ENCODE measurements at regions not wholly inside any gene's neighbourhood (a gene's known extent, or its start where the extent isn't known, plus 50 kb on each side); places are given as distances from the start of the nearest gene placed in this dataset.

DNA sequence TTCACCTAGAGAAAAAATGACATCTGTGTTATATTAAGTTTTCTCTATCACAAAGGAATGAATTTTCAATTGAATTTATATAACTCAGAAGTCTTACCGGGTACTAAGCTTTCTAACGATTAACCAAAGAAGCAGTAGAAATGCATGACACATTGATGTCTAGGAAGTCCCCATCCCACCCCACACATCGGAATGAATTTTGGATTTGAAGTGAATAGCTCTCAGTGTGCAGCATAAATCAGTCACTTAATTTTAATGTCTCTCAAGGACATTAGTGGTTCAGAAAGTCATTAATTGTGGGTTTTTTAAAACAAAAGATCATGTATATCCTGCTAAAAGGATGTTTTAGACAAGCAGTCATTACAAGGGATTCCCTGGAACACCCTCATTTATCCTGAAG lies 141.4 kb upstream of the PIEZO2 start:
- no peak for TF ChIP-seq POLR2A (IDR thresholded peaks at IDR 0.05)
- TF ChIP-seq, protein P1, sequence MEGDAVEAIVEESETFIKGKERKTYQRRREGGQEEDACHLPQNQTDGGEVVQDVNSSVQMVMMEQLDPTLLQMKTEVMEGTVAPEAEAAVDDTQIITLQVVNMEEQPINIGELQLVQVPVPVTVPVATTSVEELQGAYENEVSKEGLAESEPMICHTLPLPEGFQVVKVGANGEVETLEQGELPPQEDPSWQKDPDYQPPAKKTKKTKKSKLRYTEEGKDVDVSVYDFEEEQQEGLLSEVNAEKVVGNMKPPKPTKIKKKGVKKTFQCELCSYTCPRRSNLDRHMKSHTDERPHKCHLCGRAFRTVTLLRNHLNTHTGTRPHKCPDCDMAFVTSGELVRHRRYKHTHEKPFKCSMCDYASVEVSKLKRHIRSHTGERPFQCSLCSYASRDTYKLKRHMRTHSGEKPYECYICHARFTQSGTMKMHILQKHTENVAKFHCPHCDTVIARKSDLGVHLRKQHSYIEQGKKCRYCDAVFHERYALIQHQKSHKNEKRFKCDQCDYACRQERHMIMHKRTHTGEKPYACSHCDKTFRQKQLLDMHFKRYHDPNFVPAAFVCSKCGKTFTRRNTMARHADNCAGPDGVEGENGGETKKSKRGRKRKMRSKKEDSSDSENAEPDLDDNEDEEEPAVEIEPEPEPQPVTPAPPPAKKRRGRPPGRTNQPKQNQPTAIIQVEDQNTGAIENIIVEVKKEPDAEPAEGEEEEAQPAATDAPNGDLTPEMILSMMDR (IDR thresholded peaks at IDR 0.05), result no peak
